Neural progenitor cell (in vitro differentiated cells): ENCODE measurements at regions not wholly inside any gene's neighbourhood (a gene's known extent, or its start where the extent isn't known, plus 50 kb on each side); places are given as distances from the start of the nearest gene placed in this dataset.
"Not testable (repeated sequence)": the region's sequence is repeated elsewhere in the genome, so short reads cannot be mapped to it uniquely, and the experiment has no call there.

Experiments
- DNase-seq: peaks from one replicate; pipeline ENCODE4 v3.0.0-alpha.2; 2016; ENCODE audit warnings: low spot score
- H2AFZ ChIP-seq: fragments of 200-600 bp; sonication (generic); replicated peaks from 2 replicates; pipeline ENCODE4 v1.6.1; 2016; ENCODE audit warnings: antibody characterized with exemption
- H3F3A ChIP-seq: fragments of 200-600 bp; sonication (generic); 2 replicates; pipeline ENCODE4 v1.6.1; 2016; ENCODE audit warnings: antibody characterized with exemption, low read depth
- H3K27ac ChIP-seq: fragments of 200-600 bp; sonication (generic); 2 replicates; pipeline ENCODE4 v1.5.1; 2016; ENCODE audit warnings: mild to moderate bottlenecking
- H3K27me3 ChIP-seq: fragments of 200-600 bp; sonication (generic); 2 replicates; pipeline ENCODE4 v1.6.1; 2016; ENCODE audit warnings: mild to moderate bottlenecking, moderate library complexity
- H3K36me3 ChIP-seq: fragments of 200-600 bp; sonication (generic); 2 replicates; pipeline ENCODE4 v1.5.1; 2016
- H3K4me1 ChIP-seq: fragments of 200-600 bp; sonication (generic); 2 replicates; pipeline ENCODE4 v1.6.1; 2016; ENCODE audit warnings: mixed run types
- H3K4me2 ChIP-seq: fragments of 200-600 bp; sonication (generic); 2 replicates; pipeline ENCODE4 v1.6.1; 2016
- H3K4me3 ChIP-seq: fragments of 200-600 bp; sonication (generic); 2 replicates; pipeline ENCODE4 v1.5.1; 2016
- H3K79me2 ChIP-seq: fragments of 200-600 bp; sonication (generic); 2 replicates; pipeline ENCODE4 v1.6.1; 2016; ENCODE audit warnings: low read depth
- H3K9ac ChIP-seq: fragments of 200-600 bp; sonication (generic); 2 replicates; pipeline ENCODE4 v1.6.1; 2016
- H3K9me3 ChIP-seq: fragments of 200-600 bp; sonication (generic); 2 replicates; pipeline ENCODE4 v1.5.1; 2016; ENCODE audit warnings: low read depth
- H4K20me1 ChIP-seq: fragments of 200-600 bp; sonication (generic); 2 replicates; pipeline ENCODE4 v1.6.1; 2016; ENCODE audit warnings: low read depth
- H3K27ac Mint-ChIP-seq: 3 replicates; pipeline ENCODE4 v1.8.0; 2021; ENCODE audit warnings: mixed read lengths
- H3K27me3 Mint-ChIP-seq: 2 replicates; pipeline ENCODE4 v1.8.0; 2022; ENCODE audit warnings: low read depth, mild to moderate bottlenecking, inconsistent platforms, moderate library complexity, mixed read lengths; ENCODE audit not compliant: insufficient read depth
- H3K36me3 Mint-ChIP-seq: 3 replicates; pipeline ENCODE4 v1.8.0; 2021; ENCODE audit warnings: mixed read lengths
- H3K4me1 Mint-ChIP-seq: 3 replicates; pipeline ENCODE4 v1.8.0; 2021; ENCODE audit warnings: mixed read lengths
- H3K4me3 Mint-ChIP-seq: 3 replicates; pipeline ENCODE4 v1.8.0; 2021; ENCODE audit warnings: mild to moderate bottlenecking, moderate library complexity, mixed read lengths
- H3K9me3 Mint-ChIP-seq: 3 replicates; pipeline ENCODE4 v1.8.0; 2020; ENCODE audit warnings: mixed read lengths
- CTCF ChIP-seq: fragments of 200-600 bp; sonication (generic); IDR thresholded peaks from 2 replicates; pipeline ENCODE4 v1.5.1; 2017; ENCODE audit warnings: antibody characterized with exemption, mild to moderate bottlenecking
- EZH2 ChIP-seq: fragments of 200-600 bp; sonication (generic); IDR thresholded peaks from 2 replicates; pipeline ENCODE4 v1.6.1; 2017; ENCODE audit warnings: antibody characterized with exemption, mild to moderate bottlenecking, moderate library complexity
- EZH2phosphoT487 ChIP-seq: fragments of 200-600 bp; sonication (generic); IDR thresholded peaks from 2 replicates; pipeline ENCODE4 v1.6.1; 2017; ENCODE audit warnings: antibody characterized with exemption

- Histone ChIP-seq H3K9me3 (no peaks in the 10 kb centered on the region), H3K4me1 (no peaks in the 10 kb centered on the region), H2AFZ (no peak overlapping the region), H3K79me2 (no peaks in the 10 kb centered on the region), H3F3A (no peaks in the 10 kb centered on the region), H3K9ac (no peak overlapping the region), H3K27me3 (no peaks in the 10 kb centered on the region), H4K20me1 (no peaks in the 10 kb centered on the region), H3K4me2 (no peak overlapping the region), H3K4me3 (no peak overlapping the region), H3K36me3 (no peaks in the 10 kb centered on the region), H3K27ac (no peak overlapping the region)
- Mint-ChIP-seq H3K27me3 (no peaks in the 10 kb centered on the region), H3K27ac (no peak overlapping the region), H3K4me1 (no peaks in the 10 kb centered on the region), H3K36me3 (no peaks in the 10 kb centered on the region), H3K4me3 (no peak overlapping the region), H3K9me3 (no peaks in the 10 kb centered on the region)
- no peak for DNase-seq
- TF ChIP-seq CTCF (no peak), EZH2phosphoT487 (no peak), EZH2 (no peak)
Measured at GRCh38 chr6:120938164-120938875, 396.0 kb downstream of the TBC1D32 start.

DNA sequence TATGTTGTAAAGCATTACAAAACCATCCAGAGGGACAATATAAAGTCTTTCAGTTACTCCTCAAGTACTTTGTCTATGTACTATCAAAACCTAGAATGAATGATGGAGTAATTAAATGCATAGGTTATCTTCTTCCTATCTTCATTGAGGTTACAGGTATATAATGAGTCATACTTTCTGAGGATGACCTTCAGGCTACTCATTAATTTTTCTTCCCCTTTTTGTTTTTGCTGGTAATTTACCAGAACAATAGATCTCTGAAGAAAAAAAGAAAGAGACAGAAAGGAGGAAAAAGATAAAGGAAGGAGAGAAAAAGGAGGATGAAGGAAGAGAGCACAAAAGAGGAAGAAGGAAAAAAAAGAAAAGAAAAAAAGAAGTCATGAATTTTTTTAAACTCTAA, 398.4 kb downstream of the TBC1D32 start:
- Mint-ChIP-seq H3K27ac (no peak overlapping the region), H3K9me3 (no peaks in the 10 kb centered on the region), H3K4me3 (no peak overlapping the region), H3K4me1 (peaks cover 12% of the 10 kb centered on the region), H3K27me3 (no peaks in the 10 kb centered on the region), H3K36me3 (no peaks in the 10 kb centered on the region)
- no peak overlapping the region for H3K4me2 ChIP-seq
- no peaks in the 10 kb centered on the region for H3K27me3 ChIP-seq
- no peaks in the 10 kb centered on the region for H3K9me3 ChIP-seq
- no peak overlapping the region for H2AFZ ChIP-seq
- no peak overlapping the region for H3K4me3 ChIP-seq
- no peaks in the 10 kb centered on the region for H3K79me2 ChIP-seq
- no peak overlapping the region for H3K9ac ChIP-seq
- peaks cover 11% of the 10 kb centered on the region for H3K4me1 ChIP-seq
- TF ChIP-seq EZH2phosphoT487 (no peak), EZH2 (no peak), CTCF (no peak)
- no peaks in the 10 kb centered on the region for H4K20me1 ChIP-seq
- no peak for DNase-seq
- H3K36me3 ChIP-seq = no peaks in the 10 kb centered on the region
- no peaks in the 10 kb centered on the region for H3F3A ChIP-seq
- H3K27ac ChIP-seq = no peak overlapping the region

DNA sequence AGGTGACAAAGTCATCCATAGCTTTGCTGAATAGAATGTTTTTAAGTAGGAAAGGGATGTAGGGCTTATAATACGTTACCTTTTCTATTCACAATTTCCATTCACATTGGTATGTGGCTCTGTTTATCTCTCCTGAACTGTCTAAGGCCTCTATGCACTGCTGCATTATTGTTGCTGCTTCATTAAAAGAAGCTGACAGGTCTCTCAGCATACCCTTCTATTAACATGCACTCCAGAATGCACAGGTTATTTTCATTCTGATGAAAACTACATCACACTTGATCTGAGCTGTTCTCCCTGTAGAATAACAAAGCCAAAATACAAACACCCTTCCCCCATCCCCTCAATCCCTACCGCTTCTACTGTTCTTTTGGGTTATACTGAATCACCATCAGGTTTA, 399.3 kb downstream of the TBC1D32 start:
- no peak for DNase-seq
- Mint-ChIP-seq H3K4me1 (peaks cover 12% of the 10 kb centered on the region), H3K9me3 (no peaks in the 10 kb centered on the region)

GRCh38 chr6:120931520-120932180, 402.6 kb downstream of the TBC1D32 start:
- not testable (repeated sequence) for H3K36me3 Mint-ChIP-seq, H3K4me3 Mint-ChIP-seq, H3K27me3 ChIP-seq, H3F3A ChIP-seq, H3K9ac ChIP-seq, H2AFZ ChIP-seq, H3K9me3 ChIP-seq, H3K4me3 ChIP-seq, H3K9me3 Mint-ChIP-seq, H3K27ac Mint-ChIP-seq, H3K36me3 ChIP-seq, H4K20me1 ChIP-seq, H3K27me3 Mint-ChIP-seq, H3K27ac ChIP-seq, H3K79me2 ChIP-seq
- Histone ChIP-seq H3K4me2 (peak overlapping the region; percentile 35), H3K4me1 (peaks cover 14% of the 10 kb centered on the region)
- peaks cover 12% of the 10 kb centered on the region for H3K4me1 Mint-ChIP-seq
- peak; percentile 6 for DNase-seq

More for the DNA sequence above, 399.3 kb downstream of the TBC1D32 start:
- no peak overlapping the region for H3K27ac Mint-ChIP-seq
- Histone ChIP-seq H4K20me1 (no peaks in the 10 kb centered on the region), H3K79me2 (no peaks in the 10 kb centered on the region), H3K27ac (no peak overlapping the region), H3K27me3 (no peaks in the 10 kb centered on the region), H3K9ac (no peak overlapping the region), H3K9me3 (no peaks in the 10 kb centered on the region), H3K36me3 (no peaks in the 10 kb centered on the region), H3F3A (no peaks in the 10 kb centered on the region), H3K4me3 (no peak overlapping the region), H3K4me1 (peaks cover 14% of the 10 kb centered on the region), H2AFZ (no peak overlapping the region), H3K4me2 (no peak overlapping the region)
- H3K27me3 Mint-ChIP-seq = no peaks in the 10 kb centered on the region
- H3K36me3 Mint-ChIP-seq = no peaks in the 10 kb centered on the region
- no peak for TF ChIP-seq CTCF
- no peak for TF ChIP-seq EZH2
- no peak for TF ChIP-seq EZH2phosphoT487
- no peak overlapping the region for H3K4me3 Mint-ChIP-seq

DNA sequence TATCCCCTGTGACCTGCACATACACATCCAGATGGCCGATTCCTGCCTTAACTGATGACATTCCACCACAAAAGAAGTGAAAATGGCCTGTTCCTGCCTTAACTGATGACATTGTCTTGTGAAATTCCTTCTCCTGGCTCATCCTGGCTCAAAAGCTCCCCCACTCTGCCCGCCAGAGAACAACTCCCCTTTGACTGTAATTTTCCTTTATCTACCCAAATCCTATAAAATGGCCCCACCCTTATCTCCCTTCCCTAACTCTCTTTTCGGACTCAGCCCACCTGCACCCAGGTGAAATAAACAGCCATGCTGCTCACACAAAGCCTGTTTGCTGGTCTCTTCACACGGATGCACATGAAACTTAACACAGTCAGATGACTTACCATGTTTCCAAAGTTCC, 403.8 kb downstream of the TBC1D32 start:
- H3K36me3 Mint-ChIP-seq, H3K27me3 ChIP-seq, H3K27ac ChIP-seq: not testable (repeated sequence)

More for the DNA sequence above, 403.8 kb downstream of the TBC1D32 start:
- DNase-seq, H3K27me3 Mint-ChIP-seq, H3K9ac ChIP-seq, H3K9me3 ChIP-seq, H3K4me3 Mint-ChIP-seq, H2AFZ ChIP-seq, H4K20me1 ChIP-seq, H3K4me2 ChIP-seq, H3K79me2 ChIP-seq, H3K27ac Mint-ChIP-seq, H3K4me3 ChIP-seq, H3K9me3 Mint-ChIP-seq, H3K36me3 ChIP-seq, H3F3A ChIP-seq: not testable (repeated sequence)
- H3K4me1 Mint-ChIP-seq = peaks cover 12% of the 10 kb centered on the region
- peaks cover 14% of the 10 kb centered on the region for H3K4me1 ChIP-seq
